ENCODE measurements at regions not wholly inside any gene's neighbourhood (a gene's known extent, or its start where the extent isn't known, plus 50 kb on each side); places are given as distances from the start of the nearest gene placed in this dataset.

- no peak for TF ChIP-seq CTCF (conservative IDR thresholded peaks at IDR 0.05 in 1 of 2, IDR thresholded peaks at IDR 0.05 in 1 of 2; ENCODE audit: extremely low read depth in 1 of 2, insufficient read depth in 1 of 2, low read depth in 1 of 2, low read length in 2 of 2)
- no peak for TF ChIP-seq EZH2 (IDR thresholded peaks at IDR 0.05; ENCODE audit: borderline replicate concordance, low read length)
Observed at GRCh38 chr14:45742187-45742586, 489.2 kb upstream of the MIS18BP1 start.

Data from mammary epithelial cell (primary cell).